Stimulated activated CD4-positive, alpha-beta T cell treated with anti-CD3 and anti-CD28 coated beads, Interleukin-15, amount 100 ng/mL, for 48 hours (primary cell): ENCODE measurements at regions not wholly inside any gene's neighbourhood (a gene's known extent, or its start where the extent isn't known, plus 50 kb on each side); places are given as distances from the start of the nearest gene placed in this dataset.
"Not testable (repeated sequence)": the region's sequence is repeated elsewhere in the genome, so short reads cannot be mapped to it uniquely, and the experiment has no call there.

Experiments used
- DNase-seq, 2 donors: peaks; one replicate each; pipeline ENCODE4 v3.0.0-alpha.2; 2020; ENCODE audit warnings: low read depth in 2 of 2

GRCh38 chr4:177494791-177495190 is 52.6 kb upstream of the AGA start:
- no peak for DNase-seq

DNA sequence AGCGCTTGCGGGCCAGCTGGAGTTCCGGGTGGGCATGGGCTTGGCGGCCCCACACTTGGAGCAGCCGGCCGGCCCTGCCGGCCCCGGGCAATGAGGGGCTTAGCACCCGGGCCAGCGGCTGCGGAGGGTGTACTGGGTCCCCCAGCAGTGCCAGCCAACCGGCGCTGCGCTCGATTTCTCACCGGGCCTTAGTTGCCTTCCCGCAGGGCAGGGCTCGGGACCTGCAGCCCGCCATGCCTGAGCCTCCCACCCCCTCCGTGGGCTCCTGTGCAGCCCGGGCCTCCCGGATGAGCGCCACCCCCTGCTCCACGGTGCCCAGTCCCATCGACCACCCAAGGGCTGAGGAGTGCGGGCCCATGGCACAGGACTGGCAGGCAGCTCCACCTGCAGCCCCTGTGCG is 53.4 kb upstream of the AGA start:
- DNase-seq, result not testable (repeated sequence)

- no peak for DNase-seq
These were observed 57.3 kb upstream of the AGA start for GRCh38 chr4:177499537-177499936.

- DNase-seq, result no peak
These were observed 63.0 kb upstream of the AGA start for GRCh38 chr4:177505171-177505615.

DNA sequence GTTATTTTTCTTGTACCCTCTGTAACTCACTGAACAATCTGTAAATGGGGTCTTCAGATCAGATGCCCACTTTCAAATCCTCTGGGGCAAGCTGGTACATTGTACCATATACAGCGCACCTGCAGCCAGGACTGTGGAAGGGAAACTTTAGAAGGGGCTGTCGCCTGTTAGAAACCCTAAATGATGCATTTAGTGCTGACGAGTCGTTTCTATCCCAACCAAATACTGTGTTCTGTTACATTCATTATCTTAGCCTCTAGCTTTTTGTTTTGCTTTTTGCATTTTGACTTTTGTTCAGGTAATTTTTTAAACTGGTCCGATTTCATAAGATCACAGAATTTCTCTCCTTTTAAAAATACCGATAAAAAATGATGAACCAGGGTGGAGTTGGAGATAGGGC is 66.4 kb upstream of the AGA start:
- no peak for DNase-seq

- no peak for DNase-seq
These were observed 67.0 kb upstream of the AGA start for GRCh38 chr4:177509226-177509745.

GRCh38 chr4:177511611-177512010 is 69.4 kb upstream of the AGA start:
- no peak for DNase-seq

- DNase-seq, result no peak
These were observed 70.4 kb upstream of the AGA start for GRCh38 chr4:177512646-177513045.

GRCh38 chr4:177517862-177518261 is 75.6 kb upstream of the AGA start:
- DNase-seq, result no peak

DNA sequence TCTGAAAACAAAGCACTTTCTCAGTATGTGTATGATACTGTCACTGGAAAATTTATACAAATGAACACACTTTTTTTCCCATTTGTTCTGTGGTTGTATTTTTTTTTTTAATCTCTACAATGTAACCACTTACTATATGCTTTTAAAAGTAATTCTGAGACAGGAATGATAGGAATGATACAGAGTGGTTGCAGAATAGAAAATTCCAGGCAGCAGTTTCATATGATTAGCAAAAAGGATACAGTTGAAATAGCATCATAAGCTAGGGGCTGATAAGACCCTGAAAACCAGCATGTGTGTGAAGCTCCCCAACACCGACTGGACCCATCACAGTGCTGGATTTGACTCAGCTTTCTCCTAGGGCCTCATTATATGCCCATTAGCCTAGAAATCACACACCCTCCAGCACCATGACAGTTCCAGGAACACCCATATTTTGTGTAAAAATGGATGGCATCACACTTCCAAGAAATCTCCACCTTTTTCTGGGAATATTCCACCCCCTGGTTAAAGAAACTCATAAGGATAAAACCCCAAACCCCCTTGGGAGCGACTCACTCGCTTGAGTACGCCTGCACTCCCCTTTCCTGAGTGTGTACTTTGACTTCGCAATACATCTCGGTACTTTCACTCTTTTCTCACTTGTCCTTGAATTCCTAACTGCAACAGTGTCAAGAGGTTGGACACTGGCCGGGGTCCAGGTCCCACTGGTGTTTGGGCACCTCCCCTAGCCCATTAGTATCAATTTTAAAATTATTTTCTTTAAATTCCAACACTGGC is 77.4 kb upstream of the AGA start:
- no peak for DNase-seq

- no peak for DNase-seq
These were observed 86.4 kb upstream of the AGA start for GRCh38 chr4:177528620-177529019.

DNA sequence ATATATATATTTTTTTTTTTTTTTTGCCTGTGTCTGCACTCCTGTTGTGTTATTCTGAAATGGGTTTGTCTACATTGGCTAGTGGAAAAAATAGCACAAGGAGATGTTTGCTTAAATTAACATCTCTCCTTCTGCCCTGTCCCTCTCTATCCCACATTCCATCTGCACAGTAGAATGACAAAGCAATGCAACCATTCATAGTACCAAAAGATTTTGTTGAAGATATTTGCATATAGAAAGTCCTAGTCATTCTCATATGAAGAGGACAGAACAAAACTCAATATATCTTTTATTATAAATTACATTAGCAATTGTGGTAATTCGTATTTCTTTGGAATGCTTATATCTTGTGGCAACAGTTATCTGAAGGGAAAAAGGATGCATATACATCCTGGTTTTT is 88.3 kb upstream of the AGA start:
- no peak for DNase-seq

DNA sequence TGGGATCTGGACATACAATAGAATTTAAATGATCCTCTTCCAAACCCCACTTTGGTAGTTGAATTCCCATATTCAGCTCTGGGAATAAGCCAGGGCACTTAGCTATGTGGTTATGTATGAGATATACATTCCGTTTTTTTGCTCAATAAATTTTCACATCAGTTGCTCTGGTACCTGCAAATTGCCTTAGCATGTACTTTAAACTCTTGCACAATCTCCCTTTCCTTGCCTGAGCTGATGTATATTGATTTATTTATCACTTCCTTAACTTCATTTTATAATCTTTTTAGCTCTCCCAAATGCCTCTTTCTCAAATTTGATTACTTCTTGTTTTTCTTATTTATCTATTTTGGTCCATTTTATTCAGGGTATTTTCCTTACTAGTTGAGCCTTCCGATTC is 90.1 kb upstream of the AGA start:
- no peak for DNase-seq

GRCh38 chr4:177534841-177535240 is 92.6 kb upstream of the AGA start:
- not testable (repeated sequence) for DNase-seq

DNA sequence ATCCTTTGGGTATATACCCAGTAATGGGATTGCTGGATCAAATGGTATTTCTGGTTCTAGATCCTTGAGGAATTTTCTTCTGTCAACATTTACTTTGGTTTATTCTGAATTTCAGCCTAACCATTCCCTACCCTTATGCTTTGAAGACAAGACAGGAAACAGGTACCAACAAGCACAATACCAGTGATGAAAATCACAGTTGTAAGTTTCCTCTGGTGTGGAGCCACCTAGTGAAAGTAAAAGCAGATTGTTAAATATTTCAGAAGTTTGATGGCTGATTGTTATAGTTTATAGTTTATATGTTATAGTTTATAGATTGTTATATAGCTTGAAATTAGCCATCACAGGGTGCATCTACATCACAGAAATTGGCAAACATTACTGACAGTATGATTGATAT is 104.5 kb upstream of the AGA start:
- DNase-seq, result no peak

- DNase-seq, result no peak
These were observed 105.7 kb upstream of the AGA start for GRCh38 chr4:177547985-177548384.

- DNase-seq, result peak in 1 of 2 donors; percentile 4
These were observed 112.9 kb upstream of the AGA start for GRCh38 chr4:177555007-177555574.

DNA sequence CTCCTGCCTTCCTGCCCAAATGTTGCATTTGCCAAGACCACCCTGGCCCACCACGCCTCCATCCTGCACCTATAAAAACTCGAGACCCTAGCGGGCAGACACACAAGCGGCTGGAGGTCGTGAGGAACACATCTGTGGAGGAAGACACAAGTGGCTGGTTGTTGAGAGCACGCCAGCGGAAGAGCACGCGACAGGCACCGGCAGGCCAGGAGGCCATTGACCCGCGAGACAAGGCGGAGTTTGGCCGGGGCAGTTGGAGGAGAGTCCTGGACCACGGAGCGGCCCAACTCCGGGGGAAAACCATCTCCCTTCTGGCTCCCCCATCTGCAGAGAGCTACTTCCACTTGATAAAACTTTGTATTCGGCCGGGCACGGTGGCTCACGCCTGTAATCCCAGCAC is 115.2 kb upstream of the AGA start:
- DNase-seq, result no peak

- no peak for DNase-seq
These were observed 116.8 kb upstream of the AGA start for GRCh38 chr4:177558995-177559394.

GRCh38 chr4:177562163-177562562 is 119.9 kb upstream of the AGA start:
- DNase-seq, result no peak

GRCh38 chr4:177562859-177563258 is 120.6 kb upstream of the AGA start:
- DNase-seq, result no peak

- no peak for DNase-seq
These were observed 124.5 kb upstream of the AGA start for GRCh38 chr4:177566691-177567090.

- no peak for DNase-seq
These were observed 126.7 kb upstream of the AGA start for GRCh38 chr4:177568931-177569330.
